Trophoblast cell (in vitro differentiated cells and primary cell): ENCODE measurements at regions not wholly inside any gene's neighbourhood (a gene's known extent, or its start where the extent isn't known, plus 50 kb on each side); places are given as distances from the start of the nearest gene placed in this dataset.

Experiments
- DNase-seq, 2 donors: peaks; one replicate each; pipeline ENCODE4 v3.0.0-alpha.2; 2016
- H2AFZ ChIP-seq: 2 replicates; pipeline ENCODE4 v1.6.1; 2013; ENCODE audit warnings: low read length, moderate library complexity, mild to moderate bottlenecking; ENCODE audit not compliant: insufficient read depth, poor library complexity
- H2AK5ac ChIP-seq: 2 replicates; pipeline ENCODE4 v1.6.1; 2013; ENCODE audit warnings: mild to moderate bottlenecking, low read length
- H2BK120ac ChIP-seq: 2 replicates; pipeline ENCODE4 v1.6.1; 2013; ENCODE audit warnings: low read length, mild to moderate bottlenecking, moderate library complexity; ENCODE audit not compliant: insufficient read depth, poor library complexity
- H2BK12ac ChIP-seq: 2 replicates; pipeline ENCODE4 v1.6.1; 2013; ENCODE audit warnings: mild to moderate bottlenecking, low read length, moderate library complexity
- H2BK5ac ChIP-seq: 2 replicates; pipeline ENCODE4 v1.6.1; 2013; ENCODE audit warnings: low read length, low read depth, moderate library complexity, mild to moderate bottlenecking; ENCODE audit not compliant: poor library complexity
- H3K14ac ChIP-seq: 2 replicates; pipeline ENCODE4 v1.6.1; 2013; ENCODE audit warnings: mild to moderate bottlenecking, low read length
- H3K18ac ChIP-seq: 2 replicates; pipeline ENCODE4 v1.6.1; 2013; ENCODE audit warnings: mild to moderate bottlenecking, low read length
- H3K23ac ChIP-seq: 2 replicates; pipeline ENCODE4 v1.6.1; 2013; ENCODE audit warnings: low read length
- H3K27ac ChIP-seq: 2 replicates; pipeline ENCODE4 v1.5.1; 2013; ENCODE audit warnings: low read depth, mild to moderate bottlenecking, inconsistent platforms, low read length, moderate library complexity
- H3K27me3 ChIP-seq: 2 replicates; pipeline ENCODE4 v1.6.1; 2013; ENCODE audit warnings: inconsistent platforms, mild to moderate bottlenecking, low read length, moderate library complexity; ENCODE audit not compliant: insufficient read depth
- H3K36me3 ChIP-seq, 2 experiments: 1 replicate in 1 of 2; 2 replicates in 1 of 2; pipeline ENCODE4 v1.6.1; 2013; ENCODE audit warnings: low read length in 2 of 2, mild to moderate bottlenecking in 2 of 2, moderate library complexity in 1 of 2; ENCODE audit not compliant: insufficient read depth in 2 of 2, control insufficient read depth in 1 of 2
- H3K4ac ChIP-seq: 2 replicates; pipeline ENCODE4 v1.6.1; 2013; ENCODE audit warnings: low read depth, mild to moderate bottlenecking, low read length, moderate library complexity
- H3K4me1 ChIP-seq, 2 experiments: 1 replicate in 1 of 2; 2 replicates in 1 of 2; pipeline ENCODE4 v1.6.1; 2013; ENCODE audit warnings: low read length in 2 of 2, mild to moderate bottlenecking in 2 of 2, moderate library complexity in 1 of 2; ENCODE audit not compliant: insufficient read depth in 2 of 2, control insufficient read depth in 1 of 2
- H3K4me2 ChIP-seq: 2 replicates; pipeline ENCODE4 v1.6.1; 2013; ENCODE audit warnings: inconsistent platforms, mild to moderate bottlenecking, low read length, moderate library complexity
- H3K4me3 ChIP-seq: 2 replicates; pipeline ENCODE4 v1.5.1; 2013; ENCODE audit warnings: mild to moderate bottlenecking, low read depth, low read length, inconsistent platforms
- H3K79me1 ChIP-seq: one replicate; pipeline ENCODE4 v1.6.1; 2013; ENCODE audit warnings: low read length
- H3K79me2 ChIP-seq: 2 replicates; pipeline ENCODE4 v1.6.1; 2013; ENCODE audit warnings: low read length, mild to moderate bottlenecking; ENCODE audit not compliant: control insufficient read depth, insufficient read depth, poor library complexity
- H3K9ac ChIP-seq: 2 replicates; pipeline ENCODE4 v1.6.1; 2013; ENCODE audit warnings: mild to moderate bottlenecking, low read length
- H3K9me3 ChIP-seq: 2 replicates; pipeline ENCODE4 v1.6.1; 2013; ENCODE audit warnings: low read depth, mild to moderate bottlenecking, control low read depth, inconsistent platforms, low read length; ENCODE audit not compliant: insufficient read depth
- H4K12ac ChIP-seq: 2 replicates; pipeline ENCODE4 v1.6.1; 2013; ENCODE audit warnings: low read depth, mild to moderate bottlenecking, low read length, moderate library complexity
- H4K8ac ChIP-seq: 2 replicates; pipeline ENCODE4 v1.6.1; 2013; ENCODE audit warnings: low read depth, mild to moderate bottlenecking, low read length, moderate library complexity
- H4K91ac ChIP-seq: one replicate; pipeline ENCODE4 v1.6.1; 2013; ENCODE audit warnings: low read depth, mild to moderate bottlenecking, low read length, moderate library complexity
- WGBS: extraction: QIAGEN DNeasy Blood & Tissue Kit; methylation state at CpG from one replicate; pipeline ENCODE4 v1.1.7; 2013; ENCODE audit warnings: missing lambda C conversion rate; ENCODE audit not compliant: insufficient read length, insufficient coverage; ENCODE audit errors: extremely low coverage; 5-methylcytosine and 5-hydroxymethylcytosine counted together

GRCh38 chr9:78831726-78832125 lies 534.8 kb downstream of the PSAT1 start:
- no peak overlapping the region for H3K27ac ChIP-seq
- no peaks in the 10 kb centered on the region for H3K9me3 ChIP-seq
- WGBS = no CpG with 5 or more reads among the region's 1 CpG
- H2BK12ac ChIP-seq = no peak overlapping the region
- H3K4ac ChIP-seq = no peak overlapping the region
- no peak overlapping the region for H4K91ac ChIP-seq
- no peaks in the 10 kb centered on the region for H3K36me3 ChIP-seq
- H3K4me1 ChIP-seq = no peaks in the 10 kb centered on the region
- peak in 1 of 2 donors; percentile 55 for DNase-seq
- no peak overlapping the region for H2BK5ac ChIP-seq
- no peak overlapping the region for H4K8ac ChIP-seq
- H3K27me3 ChIP-seq = no peaks in the 10 kb centered on the region
- no peak overlapping the region for H2AFZ ChIP-seq
- no peak overlapping the region for H2AK5ac ChIP-seq
- H3K18ac ChIP-seq = no peak overlapping the region
- no peak overlapping the region for H2BK120ac ChIP-seq
- H3K79me1 ChIP-seq = no peaks in the 10 kb centered on the region
- no peaks in the 10 kb centered on the region for H3K79me2 ChIP-seq
- peak overlapping the region; percentile 50 for H3K23ac ChIP-seq
- no peak overlapping the region for H3K14ac ChIP-seq
- no peak overlapping the region for H3K4me3 ChIP-seq
- H3K4me2 ChIP-seq = no peak overlapping the region
- H4K12ac ChIP-seq = no peak overlapping the region
- no peak overlapping the region for H3K9ac ChIP-seq

DNA sequence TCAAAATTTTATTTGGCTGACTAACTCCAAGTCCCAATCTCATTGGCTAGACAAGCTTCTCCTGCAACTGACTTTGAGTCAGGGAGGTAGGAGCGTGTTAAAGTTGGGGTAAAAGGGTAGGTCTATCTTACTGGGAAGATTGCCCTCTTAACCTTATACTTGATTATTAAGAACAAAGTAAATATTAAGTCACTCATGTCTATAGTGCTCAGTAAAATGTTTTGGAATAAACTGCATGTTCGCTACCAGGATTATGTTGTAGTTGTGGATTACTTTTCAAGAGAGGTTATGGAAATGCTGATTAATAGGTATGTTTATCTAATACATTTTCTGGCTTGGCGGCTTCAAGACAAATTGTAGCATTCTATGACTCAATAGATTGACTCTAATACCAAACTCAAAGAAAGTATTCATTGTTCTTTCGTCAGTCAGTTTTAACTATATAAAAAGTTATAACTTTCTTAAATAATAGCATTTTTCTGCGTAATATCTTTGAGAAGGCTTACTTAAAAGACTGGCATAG lies 539.1 kb downstream of the PSAT1 start:
- no peaks in the 10 kb centered on the region for H3K9me3 ChIP-seq
- H3K4ac ChIP-seq = no peak overlapping the region
- no peak overlapping the region for H3K18ac ChIP-seq
- no peak overlapping the region for H2BK5ac ChIP-seq
- no peak overlapping the region for H2BK120ac ChIP-seq
- no peak overlapping the region for H4K12ac ChIP-seq
- H3K79me2 ChIP-seq = no peaks in the 10 kb centered on the region
- H2BK12ac ChIP-seq = no peak overlapping the region
- no CpG with 5 or more reads among the region's 5 CpGs for WGBS
- H3K23ac ChIP-seq = no peak overlapping the region
- no peak overlapping the region for H4K91ac ChIP-seq
- H3K14ac ChIP-seq = no peak overlapping the region
- no peak overlapping the region for H2AK5ac ChIP-seq
- H4K8ac ChIP-seq = no peak overlapping the region
- no peak overlapping the region for H2AFZ ChIP-seq
- H3K9ac ChIP-seq = no peak overlapping the region
- H3K36me3 ChIP-seq = no peaks in the 10 kb centered on the region
- no peaks in the 10 kb centered on the region for H3K27me3 ChIP-seq
- H3K4me1 ChIP-seq = no peaks in the 10 kb centered on the region
- no peak overlapping the region for H3K4me3 ChIP-seq
- no peak overlapping the region for H3K27ac ChIP-seq
- no peaks in the 10 kb centered on the region for H3K79me1 ChIP-seq
- DNase-seq = peak in 1 of 2 donors; percentile 14
- no peak overlapping the region for H3K4me2 ChIP-seq

DNA sequence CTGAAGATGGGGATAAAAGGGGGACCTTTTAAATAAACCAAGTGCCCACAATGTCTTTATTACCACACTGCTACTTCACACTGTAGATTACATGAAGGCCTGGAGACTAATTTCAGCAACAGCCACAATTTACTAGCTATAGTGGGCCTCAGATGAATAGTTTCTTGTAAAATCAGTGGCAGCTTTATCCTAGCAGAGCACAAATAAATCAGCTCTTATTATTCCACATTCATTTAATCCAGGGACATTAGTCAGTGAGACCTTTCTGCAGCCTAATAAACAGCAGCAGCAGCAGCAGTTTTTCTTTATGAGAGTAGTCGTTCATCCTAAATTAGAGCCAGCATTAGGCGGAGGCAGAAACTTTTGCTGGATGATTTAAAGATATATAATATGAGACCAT lies 542.3 kb downstream of the PSAT1 start:
- no peak overlapping the region for H3K4ac ChIP-seq
- no peaks in the 10 kb centered on the region for H3K79me1 ChIP-seq
- H4K91ac ChIP-seq = no peak overlapping the region
- no peak overlapping the region for H2BK12ac ChIP-seq
- H3K9ac ChIP-seq = no peak overlapping the region
- no peak overlapping the region for H2BK5ac ChIP-seq
- H3K36me3 ChIP-seq = no peaks in the 10 kb centered on the region
- no peak overlapping the region for H3K14ac ChIP-seq
- H3K79me2 ChIP-seq = no peaks in the 10 kb centered on the region
- no peak overlapping the region for H2BK120ac ChIP-seq
- no peak overlapping the region for H3K18ac ChIP-seq
- H3K4me1 ChIP-seq = no peaks in the 10 kb centered on the region
- H3K23ac ChIP-seq = no peak overlapping the region
- no peak overlapping the region for H3K4me2 ChIP-seq
- no peak overlapping the region for H3K27ac ChIP-seq
- no peak overlapping the region for H4K12ac ChIP-seq
- H2AFZ ChIP-seq = no peak overlapping the region
- no peaks in the 10 kb centered on the region for H3K27me3 ChIP-seq
- DNase-seq = no peak
- H4K8ac ChIP-seq = no peak overlapping the region
- no peak overlapping the region for H3K4me3 ChIP-seq
- H2AK5ac ChIP-seq = no peak overlapping the region
- no peaks in the 10 kb centered on the region for H3K9me3 ChIP-seq
- no CpG with 5 or more reads among the region's 2 CpGs for WGBS

DNA sequence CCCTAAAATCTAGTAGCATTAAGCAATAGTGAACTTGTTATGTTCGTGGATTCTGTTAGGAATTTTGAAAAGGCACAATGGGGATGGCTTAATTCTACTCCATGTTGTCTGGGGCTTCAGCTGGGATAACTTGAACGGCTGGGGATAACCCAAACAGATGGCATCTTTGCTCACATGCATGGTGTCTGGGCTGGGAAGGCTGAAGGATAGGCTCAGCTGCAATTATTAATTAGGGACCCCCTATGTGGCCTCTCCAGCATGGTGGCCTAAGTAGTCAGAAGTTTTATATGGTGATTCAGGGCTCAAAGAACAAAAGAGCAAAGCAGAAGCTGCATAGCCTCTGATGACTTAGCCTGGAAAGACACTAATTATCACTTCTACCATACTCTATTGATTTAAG lies 551.1 kb downstream of the PSAT1 start:
- H3K79me1 ChIP-seq = no peaks in the 10 kb centered on the region
- WGBS = no CpG with 5 or more reads among the region's 2 CpGs
- H4K8ac ChIP-seq = no peak overlapping the region
- no peak overlapping the region for H2AK5ac ChIP-seq
- H3K4me2 ChIP-seq = no peak overlapping the region
- H3K9me3 ChIP-seq = no peaks in the 10 kb centered on the region
- no peak overlapping the region for H2AFZ ChIP-seq
- H3K79me2 ChIP-seq = no peaks in the 10 kb centered on the region
- no peak overlapping the region for H2BK120ac ChIP-seq
- H3K23ac ChIP-seq = no peak overlapping the region
- no peak overlapping the region for H2BK12ac ChIP-seq
- H3K14ac ChIP-seq = no peak overlapping the region
- H3K4ac ChIP-seq = no peak overlapping the region
- no peaks in the 10 kb centered on the region for H3K27me3 ChIP-seq
- H4K91ac ChIP-seq = no peak overlapping the region
- H3K9ac ChIP-seq = no peak overlapping the region
- no peak overlapping the region for H3K27ac ChIP-seq
- H3K4me1 ChIP-seq = no peaks in the 10 kb centered on the region
- no peak for DNase-seq
- H3K4me3 ChIP-seq = no peak overlapping the region
- no peaks in the 10 kb centered on the region for H3K36me3 ChIP-seq
- no peak overlapping the region for H3K18ac ChIP-seq
- H2BK5ac ChIP-seq = no peak overlapping the region
- H4K12ac ChIP-seq = no peak overlapping the region
